Heart left ventricle (tissue), 16 donors: ENCODE measurements at regions not wholly inside any gene's neighbourhood (a gene's known extent, or its start where the extent isn't known, plus 50 kb on each side); places are given as distances from the start of the nearest gene placed in this dataset.

ENCODE experiments used
- ATAC-seq, 4 donors: fragments of 200-7000 bp; cut with Tn5 transposase; one replicate each; pipeline ENCODE4 v1.9.1; 2020 to 2022; ENCODE audit warnings: moderate library complexity in 4 of 4, mild to moderate bottlenecking in 3 of 4, moderate number of reproducible peaks in 1 of 4
- DNase-seq, 5 donors: peaks; one replicate each; pipeline ENCODE4 v3.0.0-alpha.2; 2020
- H3K27ac ChIP-seq, 12 donors: fragments of 200-600 bp; sonication (generic) in 4 of 12; one replicate each; pipeline versions ENCODE4 v1.5.0 to v1.8.0; 2016 to 2022; ENCODE audit warnings: mild to moderate bottlenecking in 2 of 12
- H3K27me3 ChIP-seq, 9 donors: fragments of 200-600 bp; sonication (generic) in 2 of 9; one replicate each; pipeline versions ENCODE4 v1.5.1 to v1.8.0; 2016 to 2022; ENCODE audit warnings: mild to moderate bottlenecking in 3 of 9
- H3K36me3 ChIP-seq, 9 donors: fragments of 200-600 bp; sonication (generic) in 2 of 9; one replicate each; pipeline versions ENCODE4 v1.5.0 to v1.8.0; 2018 to 2022; ENCODE audit warnings: mild to moderate bottlenecking in 2 of 9
- H3K4me1 ChIP-seq, 12 donors: fragments of 200-600 bp; sonication (generic) in 4 of 12; one replicate each; pipeline versions ENCODE4 v1.5.0 to v1.8.0; 2016 to 2022; ENCODE audit warnings: mild to moderate bottlenecking in 3 of 12
- H3K4me3 ChIP-seq, 12 donors: fragments of 200-600 bp; sonication (generic) in 4 of 12; one replicate each; pipeline versions ENCODE4 v1.5.0 to v1.8.0; 2017 to 2022; ENCODE audit warnings: mild to moderate bottlenecking in 9 of 12, moderate library complexity in 4 of 12
- H3K9me3 ChIP-seq, 12 donors: fragments of 200-600 bp; sonication (generic) in 4 of 12; one replicate each; pipeline versions ENCODE4 v1.5.0 to v1.8.0; 2016 to 2022; ENCODE audit warnings: mild to moderate bottlenecking in 1 of 12
- POLR2A ChIP-seq, 2 donors: fragments of 450-650 bp; IDR thresholded peaks; one replicate each; pipeline ENCODE4 v1.6.1; 2017; ENCODE audit warnings: antibody characterized with exemption in 2 of 2, mild to moderate bottlenecking in 2 of 2, moderate library complexity in 2 of 2
- WGBS, 4 donors: extraction: QIAGEN DNeasy Blood & Tissue Kit in 2 of 4; methylation state at CpG; one replicate each; pipeline versions ENCODE4 v1.1.5 to v1.1.7; 2013 to 2018; 5-methylcytosine and 5-hydroxymethylcytosine counted together
- intact Hi-C, 10 donors: fragments of 100-400 bp; cut with DNase I; formaldehyde crosslinking; loops; one replicate each; pipeline versions ENCODE4 v1.11.1 to v1.14.2; 2022
- TF ChIP-seq, protein P1 (sequence below), 12 donors: fragments of 200-600 bp; sonication (generic) in 4 of 12; IDR thresholded peaks; one replicate each; pipeline versions ENCODE4 v1.5.0 to v1.8.0; 2018 to 2022; ENCODE audit warnings: antibody characterized with exemption in 12 of 12, mild to moderate bottlenecking in 5 of 12
- donor health status: ischemic (EF 13 %, LVEDD 7.1; RV severe dilation, severe dysfunction).
- donor health status: healthy with polysubstance abuse.
- donor health status: DM: no; HTN: yes; CAD: no.
- donor health status: DM: no; HTN: no; CAD: no.
- donor health status: ischemic (EF 25% LVEDD 6.9; RV normal size, moderate dysfunction).
- donor health status: ischemic (EF 25% LVEDD 5.7; RV mildly dilated, moderate dysfunction).
- donor health status: healthy.
- donor health status: DM: yes; HTN: yes; CAD: no.
- donor health status: ischemic (EF 35%, LVEDD 5.7; RV mildly dilated, moderate dysfunction).
- donor health status: nonischemic (EF 11% LVEDD 7.7; RV severe dilation, severe dysfunction).
- donor health status: DM: yes; HTN: yes; CAD: no.
- donor health status: PGD.
- donor health status: ischemic (EF 29% LVEDD 5.4; RV normal size, mild dysfunction).
- donor health status: nonischemic (EF 23%, LVEDD 6.1; RV moderate dilation, normal function).

DNA sequence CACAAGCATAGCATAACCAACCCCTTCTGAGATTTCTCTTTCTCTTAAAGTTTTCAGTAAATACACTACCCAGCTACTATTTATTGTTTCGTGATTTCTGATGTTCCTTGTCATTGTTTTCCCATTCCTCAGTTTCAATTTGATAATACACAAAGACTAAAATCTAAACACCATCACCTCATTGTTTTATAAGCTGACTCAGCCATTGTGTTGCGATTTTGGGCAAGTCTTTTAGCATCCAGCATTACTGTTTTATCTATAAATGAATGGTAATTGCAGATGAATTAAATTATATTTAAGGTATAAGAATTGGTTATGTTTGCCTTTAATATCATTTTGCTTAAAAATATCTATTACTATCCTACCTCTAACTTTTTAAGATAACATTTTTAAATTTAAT is 1308.5 kb downstream of the PLA2G4A start:
- no peak overlapping the region for H3K27ac ChIP-seq

DNA sequence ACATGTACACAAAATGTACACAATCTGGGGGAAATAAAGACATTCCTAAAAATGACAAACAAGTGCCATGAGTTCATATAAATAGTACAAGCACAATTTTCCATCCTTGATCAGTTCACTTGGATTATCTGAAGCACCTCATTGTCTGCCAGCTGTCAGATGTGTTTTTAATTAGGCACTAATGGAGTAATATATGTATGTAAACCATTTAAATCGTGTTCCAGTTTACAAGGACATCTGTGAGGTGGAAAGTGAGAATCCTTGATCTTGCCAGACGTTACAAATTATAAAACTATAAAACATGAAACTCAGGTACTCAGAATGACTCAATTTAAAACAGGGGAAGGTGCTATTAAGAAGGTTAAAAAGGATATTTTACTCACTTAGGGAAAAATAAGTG is 1312.2 kb downstream of the PLA2G4A start:
- ATAC-seq (no peak), DNase-seq (no peak)
- no peaks in the 10 kb centered on the region for H3K27me3 ChIP-seq
- H3K36me3 ChIP-seq: no peaks in the 10 kb centered on the region
- peaks cover 0 to 14% (median 0%) of the 10 kb centered on the region in 12 donors for H3K9me3 ChIP-seq
- TF ChIP-seq, protein P1, sequence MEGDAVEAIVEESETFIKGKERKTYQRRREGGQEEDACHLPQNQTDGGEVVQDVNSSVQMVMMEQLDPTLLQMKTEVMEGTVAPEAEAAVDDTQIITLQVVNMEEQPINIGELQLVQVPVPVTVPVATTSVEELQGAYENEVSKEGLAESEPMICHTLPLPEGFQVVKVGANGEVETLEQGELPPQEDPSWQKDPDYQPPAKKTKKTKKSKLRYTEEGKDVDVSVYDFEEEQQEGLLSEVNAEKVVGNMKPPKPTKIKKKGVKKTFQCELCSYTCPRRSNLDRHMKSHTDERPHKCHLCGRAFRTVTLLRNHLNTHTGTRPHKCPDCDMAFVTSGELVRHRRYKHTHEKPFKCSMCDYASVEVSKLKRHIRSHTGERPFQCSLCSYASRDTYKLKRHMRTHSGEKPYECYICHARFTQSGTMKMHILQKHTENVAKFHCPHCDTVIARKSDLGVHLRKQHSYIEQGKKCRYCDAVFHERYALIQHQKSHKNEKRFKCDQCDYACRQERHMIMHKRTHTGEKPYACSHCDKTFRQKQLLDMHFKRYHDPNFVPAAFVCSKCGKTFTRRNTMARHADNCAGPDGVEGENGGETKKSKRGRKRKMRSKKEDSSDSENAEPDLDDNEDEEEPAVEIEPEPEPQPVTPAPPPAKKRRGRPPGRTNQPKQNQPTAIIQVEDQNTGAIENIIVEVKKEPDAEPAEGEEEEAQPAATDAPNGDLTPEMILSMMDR (IDR thresholded peaks at IDR 0.05): no peak
- WGBS, 4 donors: 43 to 77% (median 64%) methylated on average over 2 of the region's 2 CpGs
- no peak overlapping the region for H3K27ac ChIP-seq
- H3K4me1 ChIP-seq: no peaks in the 10 kb centered on the region
- intact Hi-C loops: no loop called here
- no peak overlapping the region for H3K4me3 ChIP-seq

More for the DNA sequence above, 1308.5 kb downstream of the PLA2G4A start:
- H3K4me1 ChIP-seq: no peaks in the 10 kb centered on the region
- ATAC-seq (no peak), DNase-seq (no peak)
- H3K9me3 ChIP-seq: peaks cover 0 to 11% (median 1%) of the 10 kb centered on the region in 12 donors
- TF ChIP-seq POLR2A (IDR thresholded peaks at IDR 0.05): no peak
- no peaks in the 10 kb centered on the region for H3K27me3 ChIP-seq
- intact Hi-C loops: no loop called here
- H3K36me3 ChIP-seq: no peaks in the 10 kb centered on the region
- WGBS, 4 donors: 73 to 85% (median 79%) methylated on average over 2 of the region's 2 CpGs
- no peak overlapping the region for H3K4me3 ChIP-seq

DNA sequence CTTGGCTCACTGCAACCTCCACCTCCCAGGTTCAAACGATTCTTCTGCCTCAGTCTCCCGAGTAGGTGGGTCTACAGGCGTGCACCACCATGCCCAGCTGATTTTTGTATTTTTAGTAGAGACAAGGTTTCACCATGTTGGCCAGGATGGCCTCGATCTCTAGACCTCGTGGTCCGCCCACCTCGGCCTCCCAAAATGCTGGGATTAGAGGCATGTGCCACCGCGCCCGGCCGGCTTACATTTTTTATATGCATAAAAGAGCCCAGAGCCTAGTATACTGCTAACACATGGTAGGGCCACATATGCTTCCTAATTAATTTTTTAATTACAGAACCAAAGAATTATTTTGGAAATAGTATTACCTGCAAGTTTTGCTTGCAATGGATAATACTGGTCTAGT is 1325.4 kb downstream of the PLA2G4A start:
- H3K27me3 ChIP-seq: no peaks in the 10 kb centered on the region
- DNase-seq: peak in 1 of 5 donors; percentile 29
- 93 to 98% (median 95%) methylated on average over 11 of the region's 11 CpGs for WGBS, 4 donors
- H3K4me1 ChIP-seq: no peaks in the 10 kb centered on the region
- ATAC-seq: no peak
- H3K9me3 ChIP-seq: no peaks in the 10 kb centered on the region
- no peak for TF ChIP-seq POLR2A (IDR thresholded peaks at IDR 0.05)
- TF ChIP-seq, protein P1 (IDR thresholded peaks at IDR 0.05): no peak
- H3K4me3 ChIP-seq: no peak overlapping the region
- no peaks in the 10 kb centered on the region for H3K36me3 ChIP-seq
- intact Hi-C loops: no loop called here
- no peak overlapping the region for H3K27ac ChIP-seq

DNA sequence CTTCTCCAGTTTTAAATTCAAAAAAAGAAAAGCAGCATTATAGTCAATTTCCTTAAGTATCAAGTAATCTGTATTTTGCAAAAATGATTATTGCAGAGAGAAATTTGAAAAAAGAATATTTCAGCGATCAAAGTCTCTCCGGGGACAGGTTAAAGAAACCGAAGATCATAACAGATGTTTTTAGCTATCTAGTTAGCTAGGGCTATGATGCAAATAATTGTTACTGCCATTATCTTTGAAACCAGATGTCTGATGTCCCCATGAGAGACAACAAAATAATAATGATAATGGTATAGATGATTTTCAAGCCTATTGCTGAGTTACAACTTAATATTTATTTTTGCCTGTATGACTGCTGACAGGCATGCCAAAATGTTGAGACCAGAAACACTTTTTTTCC is 1326.0 kb downstream of the PLA2G4A start:
- DNase-seq: no peak
- no peak overlapping the region for H3K4me3 ChIP-seq
- TF ChIP-seq POLR2A (IDR thresholded peaks at IDR 0.05): no peak
- TF ChIP-seq, protein P1 (IDR thresholded peaks at IDR 0.05): no peak
- no peak for ATAC-seq
- H3K9me3 ChIP-seq: no peaks in the 10 kb centered on the region
- H3K36me3 ChIP-seq: no peaks in the 10 kb centered on the region
- H3K27ac ChIP-seq: no peak overlapping the region
- H3K4me1 ChIP-seq: no peaks in the 10 kb centered on the region
- H3K27me3 ChIP-seq: no peaks in the 10 kb centered on the region
- intact Hi-C loops: no loop called here
- WGBS, 4 donors: 39 to 63% (median 46%) methylated on average over 3 of the region's 3 CpGs

DNA sequence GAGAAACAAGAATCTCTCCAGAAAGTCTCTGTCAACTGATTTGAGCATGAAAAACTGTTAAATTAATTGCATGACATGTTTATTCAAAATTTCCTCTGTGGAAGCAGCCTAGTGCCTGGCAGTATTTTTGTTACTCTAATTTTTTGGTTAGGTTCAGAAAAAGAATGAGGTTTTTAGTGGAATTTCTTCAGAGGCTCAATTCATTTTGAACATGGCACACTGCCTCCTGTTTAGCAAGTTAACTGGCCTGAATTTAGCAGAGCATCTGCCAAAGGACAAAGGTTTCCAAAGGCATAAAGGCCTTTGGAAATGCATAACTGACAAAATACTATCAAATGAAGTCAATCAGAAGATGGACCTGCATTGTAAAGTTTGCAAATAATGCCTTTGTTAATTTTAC is 1326.5 kb downstream of the PLA2G4A start:
- DNase-seq: no peak
- H3K27ac ChIP-seq: no peak overlapping the region
- no peaks in the 10 kb centered on the region for H3K4me1 ChIP-seq
- no peak for ATAC-seq
- intact Hi-C loops: no loop called here
- TF ChIP-seq, protein P1 (IDR thresholded peaks at IDR 0.05): no peak
- TF ChIP-seq POLR2A (IDR thresholded peaks at IDR 0.05): no peak
- H3K9me3 ChIP-seq: no peaks in the 10 kb centered on the region
- no peak overlapping the region for H3K4me3 ChIP-seq
- H3K27me3 ChIP-seq: no peaks in the 10 kb centered on the region
- H3K36me3 ChIP-seq: no peaks in the 10 kb centered on the region
